Spleen (tissue), 11 donors: ENCODE measurements at regions not wholly inside any gene's neighbourhood (a gene's known extent, or its start where the extent isn't known, plus 50 kb on each side); places are given as distances from the start of the nearest gene placed in this dataset.
"Not testable (repeated sequence)": the region's sequence is repeated elsewhere in the genome, so short reads cannot be mapped to it uniquely, and the experiment has no call there.

Source experiments
- DNase-seq: peaks from one replicate; pipeline ENCODE4 v3.0.0-alpha.2; 2020
- H3K27ac ChIP-seq, 8 donors: fragments of 200-600 bp; sonication (generic) in 7 of 8; 1 replicate in 4 of 8; 2 replicates in 4 of 8; pipeline versions ENCODE4 v1.5.0 to v1.8.0; 2016 to 2021; ENCODE audit warnings: inconsistent platforms in 4 of 8, mild to moderate bottlenecking in 4 of 8, moderate library complexity in 1 of 8
- H3K27me3 ChIP-seq, 7 donors: fragments of 200-600 bp; sonication (generic) in 6 of 7; replicated peaks in 1 of 7; 1 replicate in 4 of 7; 2 replicates in 3 of 7; pipeline versions ENCODE4 v1.5.0 to v1.8.0; 2016 to 2021; ENCODE audit warnings: inconsistent platforms in 3 of 7, mild to moderate bottlenecking in 1 of 7
- H3K36me3 ChIP-seq, 6 donors: fragments of 200-600 bp; sonication (generic) in 5 of 6; 1 replicate in 4 of 6; 2 replicates in 2 of 6; pipeline versions ENCODE4 v1.5.0 to v1.8.0; 2016 to 2021; ENCODE audit warnings: inconsistent platforms in 2 of 6
- H3K4me1 ChIP-seq, 6 donors: fragments of 200-600 bp; sonication (generic) in 5 of 6; 1 replicate in 3 of 6; 2 replicates in 3 of 6; pipeline versions ENCODE4 v1.5.0 to v1.8.0; 2016 to 2021; ENCODE audit warnings: inconsistent platforms in 3 of 6
- H3K4me3 ChIP-seq, 8 donors: fragments of 200-600 bp; sonication (generic) in 7 of 8; 1 replicate in 4 of 8; 2 replicates in 4 of 8; pipeline versions ENCODE4 v1.5.0 to v1.8.0; 2016 to 2021; ENCODE audit warnings: inconsistent platforms in 4 of 8, mild to moderate bottlenecking in 4 of 8, moderate library complexity in 2 of 8
- H3K9me3 ChIP-seq, 8 donors: fragments of 200-600 bp; sonication (generic) in 7 of 8; 1 replicate in 4 of 8; 2 replicates in 4 of 8; pipeline versions ENCODE4 v1.5.0 to v1.8.0; 2016 to 2021; ENCODE audit warnings: inconsistent platforms in 4 of 8
- CTCF ChIP-seq, 11 experiments: fragments of 200-600 bp in 7 of 11; fragments of 450-650 bp in 4 of 11; sonication (generic) in 4 of 11; IDR thresholded peaks in 8 of 11; conservative IDR thresholded peaks in 3 of 11; 1 replicate in 7 of 11; 2 replicates in 4 of 11; pipeline versions ENCODE4 v1.4.0 to v1.8.0; 2016 to 2021; ENCODE audit warnings: antibody characterized with exemption in 11 of 11, inconsistent platforms in 4 of 11, mild to moderate bottlenecking in 1 of 11
- POLR2A ChIP-seq, 3 donors: fragments of 450-650 bp; IDR thresholded peaks; one replicate each; pipeline ENCODE4 v1.5.1; 2017; ENCODE audit warnings: antibody characterized with exemption in 3 of 3, mild to moderate bottlenecking in 1 of 3
- POLR2AphosphoS5 ChIP-seq, 3 donors: sonication (generic); formaldehyde crosslinking; IDR thresholded peaks; one replicate each; pipeline ENCODE4 v1.5.1; 2017; ENCODE audit warnings: antibody characterized with exemption in 3 of 3
- WGBS, 5 donors: extraction: QIAGEN DNeasy Blood & Tissue Kit in 3 of 5; methylation state at CpG; one replicate each; pipeline versions ENCODE4 v1.1.5 to v1.1.7; 2013 to 2018; 5-methylcytosine and 5-hydroxymethylcytosine counted together
- intact Hi-C: fragments of 100-400 bp; cut with DNase I; formaldehyde crosslinking; loops from one replicate; pipeline ENCODE4 v1.15.0; 2023; ENCODE audit warnings: low total_unique reads
- donor health status: healthy with polysubstance abuse.
- donor health status: DM: no; HTN: no; CAD: no; lungs with moderate emphysema.
- donor health status: DM: no; HTN: no; CAD: no.
- donor health status: Bipolar disorder and iron deficiency.
- donor health status: healthy.
- donor health status: DM: no; HTN: no; CAD: no.
- donor health status: DM: yes; HTN: yes; CAD: no.

- Histone ChIP-seq H3K4me1 (peaks cover 0 to 18% (median 11%) of the 10 kb centered on the region in 6 donors), H3K27ac (no peak overlapping the region), H3K36me3 (no peaks in the 10 kb centered on the region), H3K4me3 (no peak overlapping the region), H3K9me3 (peaks cover 0 to 24% (median 10%) of the 10 kb centered on the region in 8 donors), H3K27me3 (no peaks in the 10 kb centered on the region)
- no peak for DNase-seq
- 51 to 81% (median 71%) methylated on average over 3 of the region's 3 CpGs for WGBS, 5 donors
- intact Hi-C loops, result no loop called here
- TF ChIP-seq POLR2AphosphoS5 (IDR thresholded peaks at IDR 0.05) (no peak), POLR2A (IDR thresholded peaks at IDR 0.05) (no peak), CTCF (IDR thresholded peaks at IDR 0.05 in 8 of 11, conservative IDR thresholded peaks at IDR 0.05 in 3 of 11) (no peak)
These were observed 70.9 kb downstream of the CYTL1 start for GRCh38 chr4:4948370-4948769.

GRCh38 chr4:4950561-4951290 lies 68.5 kb downstream of the CYTL1 start:
- H3K27me3 ChIP-seq, result no peaks in the 10 kb centered on the region
- no peaks in the 10 kb centered on the region for H3K4me1 ChIP-seq
- TF ChIP-seq CTCF (IDR thresholded peaks at IDR 0.05 in 8 of 11, conservative IDR thresholded peaks at IDR 0.05 in 3 of 11) (no peak), POLR2AphosphoS5 (IDR thresholded peaks at IDR 0.05) (no peak), POLR2A (IDR thresholded peaks at IDR 0.05) (no peak)
- H3K27ac ChIP-seq, result no peak overlapping the region
- H3K9me3 ChIP-seq, result peaks cover 2 to 21% (median 12%) of the 10 kb centered on the region in 8 donors
- H3K4me3 ChIP-seq, result no peak overlapping the region
- WGBS, 5 donors, result 71 to 80% (median 75%) methylated on average over 9 of the region's 9 CpGs
- DNase-seq, result no peak
- intact Hi-C loops, result no loop called here
- no peaks in the 10 kb centered on the region for H3K36me3 ChIP-seq

- no peak overlapping the region for H3K27ac ChIP-seq
- H3K4me3 ChIP-seq, result no peak overlapping the region
- TF ChIP-seq POLR2AphosphoS5 (IDR thresholded peaks at IDR 0.05) (no peak), POLR2A (IDR thresholded peaks at IDR 0.05) (no peak), CTCF (IDR thresholded peaks at IDR 0.05 in 8 of 11, conservative IDR thresholded peaks at IDR 0.05 in 3 of 11) (no peak)
- intact Hi-C loops, result no loop called here
- H3K36me3 ChIP-seq, result no peaks in the 10 kb centered on the region
- peaks cover 2 to 19% (median 12%) of the 10 kb centered on the region in 8 donors for H3K9me3 ChIP-seq
- WGBS, 5 donors, result 64 to 79% (median 71%) methylated on average over 2 of the region's 2 CpGs
- H3K4me1 ChIP-seq, result no peaks in the 10 kb centered on the region
- no peak for DNase-seq
- no peaks in the 10 kb centered on the region for H3K27me3 ChIP-seq
These were observed 67.0 kb downstream of the CYTL1 start for GRCh38 chr4:4952273-4952672.

GRCh38 chr4:4959344-4960074 lies 59.7 kb downstream of the CYTL1 start:
- H3K36me3 ChIP-seq, DNase-seq, intact Hi-C loops, H3K4me3 ChIP-seq, H3K4me1 ChIP-seq, H3K27me3 ChIP-seq, H3K27ac ChIP-seq: not testable (repeated sequence)
- 91 to 97% (median 94%) methylated on average over 21 to 25 of the region's 29 CpGs for WGBS, 5 donors
- peaks cover 4 to 51% (median 50%) of the 10 kb centered on the region in 8 donors for H3K9me3 ChIP-seq
